Mucosa of descending colon (tissue), 3 donors: ENCODE measurements at regions not wholly inside any gene's neighbourhood (a gene's known extent, or its start where the extent isn't known, plus 50 kb on each side); places are given as distances from the start of the nearest gene placed in this dataset.

Experiments used
- ATAC-seq: fragments of 200-7000 bp; cut with Tn5 transposase; one replicate; pipeline ENCODE4 v1.9.1; 2020; ENCODE audit warnings: mild to moderate bottlenecking, moderate library complexity
- DNase-seq, 3 donors: peaks; one replicate each; pipeline ENCODE4 v3.0.0-alpha.2; 2020
- H3K36me3 ChIP-seq: fragments of 200-600 bp; one replicate; pipeline ENCODE4 v1.8.0; 2021; ENCODE audit warnings: low read depth, mild to moderate bottlenecking
- H3K4me1 ChIP-seq: fragments of 200-600 bp; one replicate; pipeline ENCODE4 v1.8.0; 2021; ENCODE audit warnings: low read depth, mild to moderate bottlenecking
- H3K4me3 ChIP-seq: fragments of 200-600 bp; one replicate; pipeline ENCODE4 v1.8.0; 2021; ENCODE audit warnings: mild to moderate bottlenecking
- H3K9me3 ChIP-seq: fragments of 200-600 bp; one replicate; pipeline ENCODE4 v1.8.0; 2021; ENCODE audit warnings: mild to moderate bottlenecking
- intact Hi-C, 2 donors: fragments of 100-400 bp; cut with DNase I in 1 of 2; cut with micrococcal nuclease in 1 of 2; formaldehyde crosslinking; loops; one replicate each; pipeline versions ENCODE4 v1.11.0 to v1.11.1; 2022; cut with DNase I, micrococcal nuclease
- TF ChIP-seq, protein P1 (sequence below): fragments of 200-600 bp; IDR thresholded peaks from one replicate; pipeline ENCODE4 v1.8.0; 2022; ENCODE audit warnings: antibody characterized with exemption, mild to moderate bottlenecking
- donor health status: DM: no; HTN: no; CAD: no; lungs with moderate emphysema.
- donor health status: DM: no; HTN: no; CAD: no.
- donor health status: DM: no; HTN: yes; CAD: no.

DNA sequence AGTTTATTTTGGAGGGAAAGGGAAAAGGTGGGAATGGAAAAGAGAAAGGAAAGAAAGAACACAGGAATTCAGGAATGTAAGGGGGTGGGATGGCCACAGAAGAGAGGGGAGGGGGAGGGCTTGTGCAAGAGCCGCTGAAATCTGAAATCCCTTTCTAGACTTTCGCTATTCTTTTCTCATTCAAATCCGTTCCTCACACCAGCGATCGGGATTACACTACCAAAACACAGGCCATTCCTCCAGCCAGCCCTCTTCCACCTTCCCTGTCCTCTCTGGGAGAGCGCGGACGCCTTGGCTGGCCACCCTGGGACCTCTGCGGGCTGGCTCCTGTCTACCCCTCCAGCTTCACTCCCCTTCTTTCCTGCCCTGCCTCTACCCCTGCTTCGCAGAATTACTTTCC lies 102.3 kb downstream of the CDCA7 start:
- DNase-seq (no peak), ATAC-seq (no peak)
- intact Hi-C loops, result no loop called here

DNA sequence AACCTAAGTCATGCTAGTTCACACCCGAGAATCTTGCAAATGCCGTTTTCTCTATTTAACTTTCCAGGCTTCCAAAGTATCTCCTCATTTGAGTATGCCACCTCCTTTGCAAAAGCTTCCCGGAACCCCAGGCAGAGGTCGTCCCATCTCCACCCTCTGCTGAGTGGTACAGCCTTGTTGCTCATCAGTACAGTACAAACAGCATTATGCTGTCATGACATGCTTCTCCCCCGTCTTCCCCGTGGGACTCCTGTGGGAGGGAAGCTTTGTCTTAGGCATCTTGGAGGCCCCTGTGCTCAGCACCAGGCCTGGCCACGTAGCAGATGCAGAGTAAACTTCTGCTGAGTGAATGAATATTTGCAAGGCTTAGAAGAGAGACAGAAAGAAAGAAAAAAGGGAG lies 102.7 kb downstream of the CDCA7 start:
- intact Hi-C loops, result no loop called here
- ATAC-seq, result no peak
- no peak for DNase-seq
- no peaks in the 10 kb centered on the region for H3K9me3 ChIP-seq
- no peaks in the 10 kb centered on the region for H3K4me1 ChIP-seq
- TF ChIP-seq, protein P1, sequence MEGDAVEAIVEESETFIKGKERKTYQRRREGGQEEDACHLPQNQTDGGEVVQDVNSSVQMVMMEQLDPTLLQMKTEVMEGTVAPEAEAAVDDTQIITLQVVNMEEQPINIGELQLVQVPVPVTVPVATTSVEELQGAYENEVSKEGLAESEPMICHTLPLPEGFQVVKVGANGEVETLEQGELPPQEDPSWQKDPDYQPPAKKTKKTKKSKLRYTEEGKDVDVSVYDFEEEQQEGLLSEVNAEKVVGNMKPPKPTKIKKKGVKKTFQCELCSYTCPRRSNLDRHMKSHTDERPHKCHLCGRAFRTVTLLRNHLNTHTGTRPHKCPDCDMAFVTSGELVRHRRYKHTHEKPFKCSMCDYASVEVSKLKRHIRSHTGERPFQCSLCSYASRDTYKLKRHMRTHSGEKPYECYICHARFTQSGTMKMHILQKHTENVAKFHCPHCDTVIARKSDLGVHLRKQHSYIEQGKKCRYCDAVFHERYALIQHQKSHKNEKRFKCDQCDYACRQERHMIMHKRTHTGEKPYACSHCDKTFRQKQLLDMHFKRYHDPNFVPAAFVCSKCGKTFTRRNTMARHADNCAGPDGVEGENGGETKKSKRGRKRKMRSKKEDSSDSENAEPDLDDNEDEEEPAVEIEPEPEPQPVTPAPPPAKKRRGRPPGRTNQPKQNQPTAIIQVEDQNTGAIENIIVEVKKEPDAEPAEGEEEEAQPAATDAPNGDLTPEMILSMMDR, result no peak
- no peaks in the 10 kb centered on the region for H3K36me3 ChIP-seq
- no peak overlapping the region for H3K4me3 ChIP-seq

More for the DNA sequence above, 102.3 kb downstream of the CDCA7 start:
- no peak overlapping the region for H3K4me3 ChIP-seq
- H3K4me1 ChIP-seq, result no peaks in the 10 kb centered on the region
- TF ChIP-seq, protein P1, result no peak
- no peaks in the 10 kb centered on the region for H3K36me3 ChIP-seq
- no peaks in the 10 kb centered on the region for H3K9me3 ChIP-seq

GRCh38 chr2:173458991-173459780 lies 104.5 kb downstream of the CDCA7 start:
- Histone ChIP-seq H3K9me3 (no peaks in the 10 kb centered on the region), H3K4me1 (no peaks in the 10 kb centered on the region), H3K4me3 (no peak overlapping the region), H3K36me3 (no peaks in the 10 kb centered on the region)
- ATAC-seq (no peak), DNase-seq (no peak)
- TF ChIP-seq, protein P1, result no peak
- intact Hi-C loops, result no loop called here

DNA sequence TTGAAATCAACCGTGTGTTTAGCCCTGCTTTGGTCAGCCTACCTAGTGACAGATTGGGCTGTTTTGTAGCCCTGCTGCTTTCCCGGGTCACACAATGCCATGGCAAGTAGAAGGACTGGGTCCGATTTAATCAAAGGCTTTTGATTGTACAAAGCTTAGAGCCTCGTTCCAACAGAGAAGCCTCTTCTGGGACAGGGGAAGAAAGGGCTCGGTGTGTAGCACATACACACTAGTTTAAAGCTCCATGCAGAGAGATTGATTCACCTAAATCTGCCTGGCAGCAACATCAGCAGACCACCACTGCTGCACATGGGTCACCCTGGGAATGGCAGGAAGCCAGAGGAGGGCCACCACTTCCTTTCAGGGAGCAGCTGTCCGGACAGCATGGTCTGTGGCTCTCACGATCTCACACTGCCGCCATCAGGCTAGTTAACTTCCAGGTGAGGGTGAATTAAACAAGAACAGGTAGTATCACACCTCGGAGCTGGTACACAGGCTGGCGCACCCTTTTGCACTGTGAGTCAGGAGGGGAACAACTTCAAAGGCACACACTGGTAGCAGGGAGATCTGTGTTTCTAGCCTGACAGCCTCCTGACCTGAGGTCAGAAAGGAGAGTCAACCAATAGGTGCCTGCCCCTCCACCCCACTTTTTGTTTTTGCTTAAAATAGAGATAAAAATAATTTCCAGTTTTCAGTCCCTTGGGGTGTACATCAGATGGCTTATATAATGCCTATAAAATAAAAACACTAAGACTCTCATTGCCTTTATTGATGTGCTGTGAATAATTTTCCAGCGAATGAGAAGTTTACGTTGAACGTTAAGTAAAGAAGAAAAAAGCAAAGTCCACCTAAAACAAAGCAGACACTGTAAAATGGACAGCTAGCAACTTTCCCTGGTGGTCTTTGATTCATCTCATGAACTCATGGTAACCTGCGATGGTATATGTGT lies 108.5 kb downstream of the CDCA7 start:
- Histone ChIP-seq H3K9me3 (no peaks in the 10 kb centered on the region), H3K36me3 (no peaks in the 10 kb centered on the region), H3K4me3 (no peak overlapping the region), H3K4me1 (no peaks in the 10 kb centered on the region)
- intact Hi-C loops, result no loop called here
- peak; percentile 98 for ATAC-seq
- TF ChIP-seq, protein P1, result no peak
- DNase-seq, result peak; percentile 54 to 63 (median 58)

- ATAC-seq (no peak), DNase-seq (no peak)
- no peaks in the 10 kb centered on the region for H3K36me3 ChIP-seq
- no peaks in the 10 kb centered on the region for H3K4me1 ChIP-seq
- no peak overlapping the region for H3K4me3 ChIP-seq
- no peaks in the 10 kb centered on the region for H3K9me3 ChIP-seq
- intact Hi-C loops, result no loop called here
- TF ChIP-seq, protein P1, result no peak
Measured at GRCh38 chr2:173463846-173464245, 109.2 kb downstream of the CDCA7 start.
